ENCODE measurements at regions not wholly inside any gene's neighbourhood (a gene's known extent, or its start where the extent isn't known, plus 50 kb on each side); places are given as distances from the start of the nearest gene placed in this dataset.

DNA sequence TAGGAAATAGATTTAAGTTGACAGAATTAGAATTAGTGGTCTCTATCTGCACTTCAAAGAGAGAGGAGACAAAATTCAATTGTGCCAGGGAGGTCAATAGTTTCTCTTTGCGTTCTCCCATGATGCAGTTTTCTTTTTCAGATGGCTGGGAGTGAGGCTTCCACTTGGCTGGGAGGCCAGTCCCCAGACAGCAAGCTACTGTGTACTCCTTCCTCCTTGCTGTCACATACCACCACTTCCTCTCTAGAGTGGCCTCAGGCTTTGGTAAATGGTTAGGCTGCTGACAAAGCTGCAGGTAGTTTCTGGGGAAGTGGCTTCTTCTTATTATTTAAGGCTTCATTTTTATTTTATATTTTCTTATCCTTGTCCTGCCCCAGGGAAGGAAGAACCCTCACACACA is 106.2 kb upstream of the HS3ST4 start:
- ATAC-seq (no peak), DNase-seq (ENCODE audit: low read depth in 1 of 2, low spot score in 1 of 2) (no peak), FAIRE-seq (no peak)
- Histone ChIP-seq H3K27ac (no peak overlapping the region), H3K4me2 (no peak overlapping the region), H3K4me3 (no peak overlapping the region), H3K4me1 (no peaks in the 10 kb centered on the region), H3K9me3 (no peaks in the 10 kb centered on the region)
- POLR2A ChIA-PET: no interaction called here
- WGBS (ENCODE audit: missing lambda C conversion rate): 9% methylated on average over 1 of the region's 1 CpG
- TF ChIP-seq MYC (IDR thresholded peaks at IDR 0.05; ENCODE audit: borderline replicate concordance, low read length) (no peak), RFX5 (IDR thresholded peaks at IDR 0.05) (no peak), CBX2 (IDR thresholded peaks at IDR 0.05; ENCODE audit: borderline replicate concordance, low read depth) (no peak), ZC3H11A (IDR thresholded peaks at IDR 0.05) (no peak)
- CTCF ChIA-PET: no interaction called here

DNA sequence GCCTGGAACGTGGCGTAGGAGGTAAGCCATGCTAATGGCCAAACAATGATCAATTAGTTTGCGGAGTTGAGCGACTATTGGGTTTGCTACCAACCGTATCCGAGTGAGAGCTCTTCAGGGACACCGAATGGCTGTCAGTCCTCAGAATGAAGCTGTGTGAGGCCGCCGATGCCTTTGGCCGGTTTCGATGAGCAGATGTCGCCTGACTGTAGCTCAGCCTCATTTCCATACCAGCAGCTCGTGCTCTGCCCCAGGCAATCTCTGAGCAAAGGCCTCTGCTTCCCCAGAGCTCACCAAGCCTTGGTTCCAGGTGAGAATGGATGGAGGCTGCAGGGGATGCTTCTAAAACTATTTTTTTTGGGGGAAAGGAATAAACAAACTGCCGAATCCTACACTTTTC is 111.7 kb upstream of the HS3ST4 start:
- Histone ChIP-seq H3K27ac (no peak overlapping the region), H3K4me3 (no peak overlapping the region), H3K4me2 (no peak overlapping the region), H3K9me3 (no peaks in the 10 kb centered on the region), H3K4me1 (no peaks in the 10 kb centered on the region)
- no peak for ATAC-seq
- TF ChIP-seq POLR2AphosphoS2 (conservative IDR thresholded peaks at IDR 0.05; ENCODE audit: low read length) (no peak), RFX5 (IDR thresholded peaks at IDR 0.05) (no peak), ZSCAN20 (CRISPR knock-in tag; IDR thresholded peaks at IDR 0.05) (no peak), SMC3 (IDR thresholded peaks at IDR 0.05) (no peak), HEYL (CRISPR knock-in tag; IDR thresholded peaks at IDR 0.05) (no peak), NFE2L2 (conservative IDR thresholded peaks at IDR 0.05; ENCODE audit: low read length) (no peak), HDAC2 (IDR thresholded peaks at IDR 0.05) (no peak), HOXA7 (CRISPR knock-in tag; IDR thresholded peaks at IDR 0.05) (no peak), CHD2 (IDR thresholded peaks at IDR 0.05; ENCODE audit: low read length, partially characterized antibody) (no peak), CBX2 (IDR thresholded peaks at IDR 0.05; ENCODE audit: borderline replicate concordance, low read depth) (no peak), RAD21 (conservative IDR thresholded peaks at IDR 0.05 in 1 of 2, IDR thresholded peaks at IDR 0.05 in 1 of 2) (no peak), MYC (IDR thresholded peaks at IDR 0.05; ENCODE audit: borderline replicate concordance, low read length) (no peak), TP53 (CRISPR knock-in tag; IDR thresholded peaks at IDR 0.05) (no peak), JUNB (IDR thresholded peaks at IDR 0.05) (no peak), EHMT2 (IDR thresholded peaks at IDR 0.05; ENCODE audit: low read depth) (no peak), PHF8 (IDR thresholded peaks at IDR 0.05; ENCODE audit: borderline replicate concordance, low read depth) (no peak)
- TF ChIP-seq, protein P1, sequence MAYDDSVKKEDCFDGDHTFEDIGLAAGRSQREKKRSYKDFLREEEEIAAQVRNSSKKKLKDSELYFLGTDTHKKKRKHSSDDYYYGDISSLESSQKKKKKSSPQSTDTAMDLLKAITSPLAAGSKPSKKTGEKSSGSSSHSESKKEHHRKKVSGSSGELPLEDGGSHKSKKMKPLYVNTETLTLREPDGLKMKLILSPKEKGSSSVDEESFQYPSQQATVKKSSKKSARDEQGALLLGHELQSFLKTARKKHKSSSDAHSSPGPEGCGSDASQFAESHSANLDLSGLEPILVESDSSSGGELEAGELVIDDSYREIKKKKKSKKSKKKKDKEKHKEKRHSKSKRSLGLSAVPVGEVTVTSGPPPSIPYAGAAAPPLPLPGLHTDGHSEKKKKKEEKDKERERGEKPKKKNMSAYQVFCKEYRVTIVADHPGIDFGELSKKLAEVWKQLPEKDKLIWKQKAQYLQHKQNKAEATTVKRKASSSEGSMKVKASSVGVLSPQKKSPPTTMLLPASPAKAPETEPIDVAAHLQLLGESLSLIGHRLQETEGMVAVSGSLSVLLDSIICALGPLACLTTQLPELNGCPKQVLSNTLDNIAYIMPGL (CRISPR knock-in tag; IDR thresholded peaks at IDR 0.05; ENCODE audit: borderline replicate concordance): no peak
- TF ChIP-seq, protein P2, sequence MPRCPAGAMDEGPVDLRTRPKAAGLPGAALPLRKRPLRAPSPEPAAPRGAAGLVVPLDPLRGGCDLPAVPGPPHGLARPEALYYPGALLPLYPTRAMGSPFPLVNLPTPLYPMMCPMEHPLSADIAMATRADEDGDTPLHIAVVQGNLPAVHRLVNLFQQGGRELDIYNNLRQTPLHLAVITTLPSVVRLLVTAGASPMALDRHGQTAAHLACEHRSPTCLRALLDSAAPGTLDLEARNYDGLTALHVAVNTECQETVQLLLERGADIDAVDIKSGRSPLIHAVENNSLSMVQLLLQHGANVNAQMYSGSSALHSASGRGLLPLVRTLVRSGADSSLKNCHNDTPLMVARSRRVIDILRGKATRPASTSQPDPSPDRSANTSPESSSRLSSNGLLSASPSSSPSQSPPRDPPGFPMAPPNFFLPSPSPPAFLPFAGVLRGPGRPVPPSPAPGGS (IDR thresholded peaks at IDR 0.05): no peak
- FAIRE-seq: no peak
- no peak for DNase-seq (ENCODE audit: low read depth in 1 of 2, low spot score in 1 of 2)
- 35% methylated on average over 14 of the region's 14 CpGs for WGBS (ENCODE audit: missing lambda C conversion rate)
- ChIA-PET CTCF (no interaction called here), POLR2A (no interaction called here)

DNA sequence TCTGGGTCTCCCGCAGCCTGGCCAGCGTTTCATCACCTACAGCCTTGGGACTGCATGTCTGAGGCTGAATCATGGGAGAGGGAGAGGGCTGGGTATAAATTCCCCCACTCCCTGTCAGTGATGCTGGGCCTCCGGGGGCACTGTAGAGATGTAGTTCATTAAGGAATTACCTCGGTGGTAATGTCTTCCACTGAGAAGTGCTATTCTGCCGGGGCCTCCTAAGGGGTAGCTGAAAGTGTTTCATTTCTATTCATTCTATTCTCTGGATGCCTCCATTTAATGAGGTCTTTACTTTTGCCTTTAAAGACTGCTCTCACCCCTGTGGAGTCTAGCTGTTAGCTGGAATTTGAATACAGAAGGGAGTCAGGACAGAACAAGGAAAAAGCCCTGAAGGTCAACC is 116.4 kb upstream of the HS3ST4 start:
- ATAC-seq: no peak
- no peak for DNase-seq (ENCODE audit: low read depth in 1 of 2, low spot score in 1 of 2)
- CTCF ChIA-PET: no interaction called here

More for the DNA sequence above, 116.4 kb upstream of the HS3ST4 start:
- H3K4me2 ChIP-seq: no peak overlapping the region
- H3K27ac ChIP-seq: no peak overlapping the region
- TF ChIP-seq HOXB5 (CRISPR knock-in tag; IDR thresholded peaks at IDR 0.05) (no peak), POLR2AphosphoS2 (conservative IDR thresholded peaks at IDR 0.05; ENCODE audit: low read length) (no peak), HOXA7 (CRISPR knock-in tag; IDR thresholded peaks at IDR 0.05) (no peak), RAD21 (conservative IDR thresholded peaks at IDR 0.05 in 1 of 2, IDR thresholded peaks at IDR 0.05 in 1 of 2) (no peak)
- FAIRE-seq: no peak
- no peaks in the 10 kb centered on the region for H3K9me3 ChIP-seq
- POLR2A ChIA-PET: no interaction called here
- H3K4me3 ChIP-seq: no peak overlapping the region
- no peaks in the 10 kb centered on the region for H3K4me1 ChIP-seq
- WGBS (ENCODE audit: missing lambda C conversion rate): 20% methylated on average over 5 of the region's 5 CpGs
